Aorta (tissue), 5 donors: ENCODE measurements at regions not wholly inside any gene's neighbourhood (a gene's known extent, or its start where the extent isn't known, plus 50 kb on each side); places are given as distances from the start of the nearest gene placed in this dataset.

ENCODE experiments used
- ATAC-seq: fragments of 200-7000 bp; cut with Tn5 transposase; one replicate; pipeline ENCODE4 v1.9.1; 2022; ENCODE audit warnings: moderate library complexity; ENCODE audit not compliant: low FRiP score
- DNase-seq, 2 donors: peaks; one replicate each; pipeline ENCODE4 v3.0.0-alpha.2; 2020
- H3K27ac ChIP-seq, 2 donors: one replicate each; pipeline ENCODE4 v1.5.1; 2013; ENCODE audit warnings: low read length in 2 of 2, mild to moderate bottlenecking in 2 of 2, moderate library complexity in 2 of 2, control low read depth in 1 of 2, inconsistent platforms in 1 of 2, low read depth in 1 of 2
- H3K27me3 ChIP-seq, 2 donors: one replicate each; pipeline ENCODE4 v1.6.1; 2013; ENCODE audit warnings: control low read depth in 1 of 2, low read length in 1 of 2, mild to moderate bottlenecking in 1 of 2, moderate library complexity in 1 of 2; ENCODE audit not compliant: insufficient read depth in 2 of 2, control insufficient read depth in 1 of 2
- H3K36me3 ChIP-seq, 2 donors: one replicate each; pipeline ENCODE4 v1.6.1; 2013; ENCODE audit warnings: control low read depth in 1 of 2, low read length in 1 of 2, mild to moderate bottlenecking in 1 of 2; ENCODE audit not compliant: insufficient read depth in 2 of 2, control insufficient read depth in 1 of 2
- H3K4me1 ChIP-seq, 2 donors: one replicate each; pipeline ENCODE4 v1.6.1; 2013; ENCODE audit warnings: low read length in 2 of 2, control low read depth in 1 of 2, mild to moderate bottlenecking in 1 of 2, moderate library complexity in 1 of 2; ENCODE audit not compliant: insufficient read depth in 2 of 2, control insufficient read depth in 1 of 2
- H3K4me3 ChIP-seq, 2 donors: one replicate each; pipeline ENCODE4 v1.5.1; 2013; ENCODE audit warnings: low read length in 2 of 2, control low read depth in 1 of 2, mild to moderate bottlenecking in 1 of 2
- H3K9me3 ChIP-seq: one replicate; pipeline ENCODE4 v1.6.1; 2013; ENCODE audit warnings: mild to moderate bottlenecking, low read length; ENCODE audit not compliant: control insufficient read depth
- WGBS, 2 donors: extraction: QIAGEN DNeasy Blood & Tissue Kit; methylation state at CpG; one replicate each; pipeline ENCODE4 v1.1.7; 2013; 5-methylcytosine and 5-hydroxymethylcytosine counted together
- intact Hi-C, 2 donors: fragments of 100-400 bp; cut with DNase I; formaldehyde crosslinking; loops; one replicate each; pipeline versions ENCODE4 v1.14.2 to v1.15.0; 2022
- donor health status: healthy with polysubstance abuse.
- donor health status: Bipolar disorder and iron deficiency.
- donor health status: DM: no; HTN: no; CAD: no.
- donor health status: DM: no; HTN: no; CAD: no.
- donor health status: DM: yes; HTN: yes; CAD: no.

- intact Hi-C loops = no loop called here
- Histone ChIP-seq H3K27me3 (no peaks in the 10 kb centered on the region), H3K27ac (no peak overlapping the region), H3K9me3 (no peaks in the 10 kb centered on the region), H3K36me3 (no peaks in the 10 kb centered on the region), H3K4me1 (no peaks in the 10 kb centered on the region), H3K4me3 (no peak overlapping the region)
- WGBS, 2 donors = 30 to 31% methylated on average over 2 of the region's 2 CpGs
- no peak for ATAC-seq
- DNase-seq = no peak
Measured at GRCh38 chr20:16877053-16877554, 128.9 kb downstream of the OTOR start.

GRCh38 chr20:16885746-16886145 lies 137.6 kb downstream of the OTOR start:
- no peaks in the 10 kb centered on the region for H3K36me3 ChIP-seq

GRCh38 chr20:16898433-16898832 lies 150.3 kb downstream of the OTOR start:
- Histone ChIP-seq H3K27ac (no peak overlapping the region), H3K9me3 (no peaks in the 10 kb centered on the region), H3K4me3 (no peak overlapping the region), H3K27me3 (no peaks in the 10 kb centered on the region), H3K36me3 (no peaks in the 10 kb centered on the region), H3K4me1 (no peaks in the 10 kb centered on the region)
- DNase-seq = no peak
- 28 to 30% methylated on average over 4 of the region's 4 CpGs for WGBS, 2 donors
- no peak for ATAC-seq
- intact Hi-C loops = no loop called here

More at GRCh38 chr20:16885746-16886145, 137.6 kb downstream of the OTOR start:
- intact Hi-C loops = no loop called here
- Histone ChIP-seq H3K9me3 (peaks cover 3% of the 10 kb centered on the region), H3K27me3 (no peaks in the 10 kb centered on the region), H3K27ac (no peak overlapping the region), H3K4me3 (no peak overlapping the region), H3K4me1 (no peaks in the 10 kb centered on the region)
- DNase-seq (no peak), ATAC-seq (no peak)

- ATAC-seq (no peak), DNase-seq (no peak)
- Histone ChIP-seq H3K27me3 (no peaks in the 10 kb centered on the region), H3K9me3 (no peaks in the 10 kb centered on the region), H3K36me3 (no peaks in the 10 kb centered on the region), H3K4me1 (no peaks in the 10 kb centered on the region), H3K27ac (no peak overlapping the region), H3K4me3 (no peak overlapping the region)
- WGBS, 2 donors = 92 to 95% methylated on average over 2 of the region's 2 CpGs
- intact Hi-C loops = no loop called here
Measured at GRCh38 chr20:16902662-16903061, 154.5 kb downstream of the OTOR start.

- intact Hi-C loops = no loop called here
- WGBS, 2 donors = 49 to 55% methylated on average over 5 of the region's 5 CpGs
- no peak overlapping the region for H3K27ac ChIP-seq
- H3K4me3 ChIP-seq = no peak overlapping the region
- H3K36me3 ChIP-seq = no peaks in the 10 kb centered on the region
- no peaks in the 10 kb centered on the region for H3K9me3 ChIP-seq
- H3K4me1 ChIP-seq = no peaks in the 10 kb centered on the region
- DNase-seq (no peak), ATAC-seq (no peak)
- H3K27me3 ChIP-seq = no peaks in the 10 kb centered on the region
Measured at GRCh38 chr20:16904751-16905150, 156.6 kb downstream of the OTOR start.

- Histone ChIP-seq H3K27me3 (peaks cover 0 to 1% of the 10 kb centered on the region in 2 donors), H3K4me3 (no peak overlapping the region), H3K4me1 (no peaks in the 10 kb centered on the region), H3K9me3 (peaks cover 4% of the 10 kb centered on the region), H3K36me3 (no peaks in the 10 kb centered on the region), H3K27ac (no peak overlapping the region)
- ATAC-seq = no peak
- intact Hi-C loops = no loop called here
- 59 to 79% methylated on average over 1 of the region's 1 CpG for WGBS, 2 donors
- DNase-seq = no peak
Measured at GRCh38 chr20:16914277-16914676, 166.1 kb downstream of the OTOR start.

GRCh38 chr20:16916165-16916564 lies 168.0 kb downstream of the OTOR start:
- DNase-seq (no peak), ATAC-seq (no peak)
- intact Hi-C loops = no loop called here
- Histone ChIP-seq H3K4me1 (no peaks in the 10 kb centered on the region), H3K9me3 (peaks cover 4% of the 10 kb centered on the region), H3K27ac (no peak overlapping the region), H3K4me3 (no peak overlapping the region), H3K36me3 (no peaks in the 10 kb centered on the region), H3K27me3 (peaks cover 0 to 1% of the 10 kb centered on the region in 2 donors)
- WGBS, 2 donors = 57 to 60% methylated on average over 1 of the region's 1 CpG

GRCh38 chr20:16917636-16918035 lies 169.5 kb downstream of the OTOR start:
- H3K27ac ChIP-seq = no peak overlapping the region

GRCh38 chr20:16918366-16918765 lies 170.2 kb downstream of the OTOR start:
- ATAC-seq (no peak), DNase-seq (no peak)
- H3K36me3 ChIP-seq = no peaks in the 10 kb centered on the region
- peaks cover 0 to under 1% of the 10 kb centered on the region in 2 donors for H3K4me1 ChIP-seq
- peaks cover 4% of the 10 kb centered on the region for H3K9me3 ChIP-seq
- H3K27ac ChIP-seq = no peak overlapping the region
- intact Hi-C loops = no loop called here
- WGBS, 2 donors = 32 to 42% methylated on average over 4 of the region's 4 CpGs
- no peak overlapping the region for H3K4me3 ChIP-seq
- H3K27me3 ChIP-seq = peaks cover 0 to 1% of the 10 kb centered on the region in 2 donors

More at GRCh38 chr20:16917636-16918035, 169.5 kb downstream of the OTOR start:
- Histone ChIP-seq H3K9me3 (peaks cover 4% of the 10 kb centered on the region), H3K27me3 (peaks cover 0 to 1% of the 10 kb centered on the region in 2 donors), H3K36me3 (no peaks in the 10 kb centered on the region), H3K4me1 (no peaks in the 10 kb centered on the region), H3K4me3 (no peak overlapping the region)
- 30% methylated on average over 1 of the region's 1 CpG for WGBS, 2 donors
- DNase-seq (no peak), ATAC-seq (no peak)
- intact Hi-C loops = no loop called here
